Caco-2 (cell line): ENCODE measurements at regions not wholly inside any gene's neighbourhood (a gene's known extent, or its start where the extent isn't known, plus 50 kb on each side); places are given as distances from the start of the nearest gene placed in this dataset.

ENCODE experiments used
- BruUV-seq: library from RNA; stranded (reverse); fragments of 400-500 nt; replicated peaks from 2 replicates; lab custom pipeline; 2021; lab: Mats Ljungman, UMichigan
- CTCF ChIA-PET: fragments of 300-600 bp; sonication (Branson Sonifier 250); formaldehyde crosslinking; loops from one replicate; lab custom pipeline; 2022; ENCODE audit warnings: antibody characterized with exemption; lab: Charles Lee
- POLR2A ChIA-PET: fragments of 300-600 bp; sonication (Branson Sonifier 250); formaldehyde crosslinking; loops from one replicate; lab custom pipeline; 2022; ENCODE audit warnings: antibody characterized with exemption; lab: Charles Lee
- DNase-seq, 2 experiments: peaks; one replicate each; pipeline versions ENCODE4 v3.0.0 to v3.0.0-alpha.2; 2020 to 2022
- H3K27me3 ChIP-seq: replicated peaks from 2 replicates; pipeline ENCODE4 v1.6.0; 2011; ENCODE audit warnings: low read length; ENCODE audit not compliant: control insufficient read depth, insufficient read depth
- H3K36me3 ChIP-seq: 2 replicates; pipeline ENCODE4 v1.5.1; 2011; ENCODE audit warnings: low read length; ENCODE audit not compliant: control insufficient read depth, insufficient read depth
- H3K4me1 ChIP-seq: fragments of 250-450 bp; sonication (Bioruptor Pico); 2 replicates; pipeline ENCODE4 v1.5.1; 2020; ENCODE audit warnings: mild to moderate bottlenecking
- H3K4me3 ChIP-seq: 2 replicates; pipeline ENCODE4 v1.5.1; 2011; ENCODE audit warnings: low read depth, mild to moderate bottlenecking, control low read depth, low read length
- H3K9me3 ChIP-seq: fragments of 250-450 bp; sonication (Bioruptor Pico); 2 replicates; pipeline ENCODE4 v1.5.1; 2020; ENCODE audit warnings: mild to moderate bottlenecking, moderate library complexity
- H3K27ac Mint-ChIP-seq: one replicate; pipeline ENCODE4 v1.8.0; 2022; ENCODE audit warnings: mixed read lengths; ENCODE audit not compliant: unreplicated experiment
- H3K27me3 Mint-ChIP-seq: one replicate; pipeline ENCODE4 v1.8.0; 2022; ENCODE audit warnings: mixed read lengths; ENCODE audit not compliant: insufficient read depth, unreplicated experiment
- H3K36me3 Mint-ChIP-seq: one replicate; pipeline ENCODE4 v1.8.0; 2022; ENCODE audit warnings: mild to moderate bottlenecking, mixed read lengths; ENCODE audit not compliant: insufficient read depth, unreplicated experiment
- H3K4me1 Mint-ChIP-seq: one replicate; pipeline ENCODE4 v1.8.0; 2022; ENCODE audit warnings: low read depth, mixed read lengths; ENCODE audit not compliant: unreplicated experiment
- H3K4me3 Mint-ChIP-seq: one replicate; pipeline ENCODE4 v1.8.0; 2022; ENCODE audit warnings: mild to moderate bottlenecking, moderate library complexity, mixed read lengths; ENCODE audit not compliant: unreplicated experiment
- H3K9me3 Mint-ChIP-seq: one replicate; pipeline ENCODE4 v1.8.0; 2022; ENCODE audit warnings: mixed read lengths; ENCODE audit not compliant: unreplicated experiment
- intact Hi-C: fragments of 100-400 bp; cut with micrococcal nuclease; formaldehyde crosslinking; loops from one replicate; pipeline ENCODE4 v1.10.0; 2022; ENCODE audit not compliant: unreplicated experiment
- TF ChIP-seq, protein P1 (sequence below), 2 experiments: fragments of 200-600 bp in 1 of 2; IDR thresholded peaks; 1 replicate in 1 of 2; 2 replicates in 1 of 2; pipeline versions ENCODE4 v1.5.1 to v1.8.0; 2011 to 2022; ENCODE audit warnings: antibody characterized with exemption in 1 of 2, control low read depth in 1 of 2, inconsistent platforms in 1 of 2, low read depth in 1 of 2, low read length in 1 of 2, mild to moderate bottlenecking in 1 of 2, moderate library complexity in 1 of 2; ENCODE audit not compliant: insufficient read depth in 1 of 2, severe bottlenecking in 1 of 2, unreplicated experiment in 1 of 2

GRCh38 chr18:78228974-78229373 is 750.6 kb upstream of the SALL3 start:
- Histone ChIP-seq H3K4me3 (no peak overlapping the region), H3K36me3 (no peaks in the 10 kb centered on the region), H3K4me1 (no peaks in the 10 kb centered on the region), H3K9me3 (no peaks in the 10 kb centered on the region), H3K27me3 (no peaks in the 10 kb centered on the region)
- CTCF ChIA-PET = no interaction called here
- Mint-ChIP-seq H3K36me3 (no peaks in the 10 kb centered on the region), H3K27ac (no peak overlapping the region), H3K27me3 (no peaks in the 10 kb centered on the region), H3K4me1 (no peaks in the 10 kb centered on the region), H3K4me3 (no peak overlapping the region), H3K9me3 (no peaks in the 10 kb centered on the region)
- no TSS peak for BruUV-seq
- TF ChIP-seq, protein P1, sequence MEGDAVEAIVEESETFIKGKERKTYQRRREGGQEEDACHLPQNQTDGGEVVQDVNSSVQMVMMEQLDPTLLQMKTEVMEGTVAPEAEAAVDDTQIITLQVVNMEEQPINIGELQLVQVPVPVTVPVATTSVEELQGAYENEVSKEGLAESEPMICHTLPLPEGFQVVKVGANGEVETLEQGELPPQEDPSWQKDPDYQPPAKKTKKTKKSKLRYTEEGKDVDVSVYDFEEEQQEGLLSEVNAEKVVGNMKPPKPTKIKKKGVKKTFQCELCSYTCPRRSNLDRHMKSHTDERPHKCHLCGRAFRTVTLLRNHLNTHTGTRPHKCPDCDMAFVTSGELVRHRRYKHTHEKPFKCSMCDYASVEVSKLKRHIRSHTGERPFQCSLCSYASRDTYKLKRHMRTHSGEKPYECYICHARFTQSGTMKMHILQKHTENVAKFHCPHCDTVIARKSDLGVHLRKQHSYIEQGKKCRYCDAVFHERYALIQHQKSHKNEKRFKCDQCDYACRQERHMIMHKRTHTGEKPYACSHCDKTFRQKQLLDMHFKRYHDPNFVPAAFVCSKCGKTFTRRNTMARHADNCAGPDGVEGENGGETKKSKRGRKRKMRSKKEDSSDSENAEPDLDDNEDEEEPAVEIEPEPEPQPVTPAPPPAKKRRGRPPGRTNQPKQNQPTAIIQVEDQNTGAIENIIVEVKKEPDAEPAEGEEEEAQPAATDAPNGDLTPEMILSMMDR (IDR thresholded peaks at IDR 0.05; ENCODE audit: insufficient read depth in 1 of 2, low read depth in 1 of 2, low read length in 1 of 2, severe bottlenecking in 1 of 2, unreplicated experiment in 1 of 2) = no peak
- DNase-seq = no peak
- POLR2A ChIA-PET = no interaction called here
- intact Hi-C loops = no loop called here

DNA sequence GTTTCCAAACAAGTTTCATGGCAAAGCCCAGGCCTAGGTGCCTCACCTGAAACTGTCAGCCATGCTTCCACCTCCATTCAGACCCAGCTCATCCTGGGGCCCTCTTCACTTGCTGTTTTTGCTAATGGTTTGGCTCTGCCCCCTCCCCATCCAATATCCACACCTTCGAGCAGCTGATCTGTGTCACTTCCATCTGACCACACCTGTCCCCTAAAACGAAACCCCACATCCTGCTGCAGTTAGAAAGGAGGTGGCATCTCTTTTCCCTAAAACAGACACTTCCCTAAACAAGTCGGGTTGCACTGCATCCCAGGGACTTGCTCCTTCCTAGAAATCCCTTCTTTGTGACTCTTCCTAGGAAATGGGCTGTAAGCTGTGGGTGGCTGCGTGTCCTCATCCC is 748.7 kb upstream of the SALL3 start:
- H3K27me3 Mint-ChIP-seq = no peaks in the 10 kb centered on the region
- no peaks in the 10 kb centered on the region for H3K36me3 Mint-ChIP-seq
- H3K4me3 Mint-ChIP-seq = no peak overlapping the region
- H3K4me3 ChIP-seq = no peak overlapping the region
- TF ChIP-seq, protein P1 (IDR thresholded peaks at IDR 0.05; ENCODE audit: insufficient read depth in 1 of 2, low read depth in 1 of 2, low read length in 1 of 2, severe bottlenecking in 1 of 2, unreplicated experiment in 1 of 2) = no peak
- no peaks in the 10 kb centered on the region for H3K27me3 ChIP-seq
- intact Hi-C loops = no loop called here
- H3K36me3 ChIP-seq = no peaks in the 10 kb centered on the region
- BruUV-seq = no TSS peak
- H3K9me3 ChIP-seq = no peaks in the 10 kb centered on the region
- POLR2A ChIA-PET = no interaction called here
- CTCF ChIA-PET = no interaction called here
- DNase-seq = no peak
- no peak overlapping the region for H3K27ac Mint-ChIP-seq
- no peaks in the 10 kb centered on the region for H3K4me1 Mint-ChIP-seq
- no peaks in the 10 kb centered on the region for H3K9me3 Mint-ChIP-seq
- no peaks in the 10 kb centered on the region for H3K4me1 ChIP-seq

GRCh38 chr18:78232196-78232595 is 747.4 kb upstream of the SALL3 start:
- no peaks in the 10 kb centered on the region for H3K36me3 ChIP-seq
- H3K4me3 ChIP-seq = no peak overlapping the region
- no peaks in the 10 kb centered on the region for H3K4me1 ChIP-seq
- no peaks in the 10 kb centered on the region for H3K9me3 ChIP-seq
- Mint-ChIP-seq H3K27ac (no peak overlapping the region), H3K4me3 (no peak overlapping the region), H3K4me1 (no peaks in the 10 kb centered on the region), H3K9me3 (no peaks in the 10 kb centered on the region), H3K27me3 (no peaks in the 10 kb centered on the region), H3K36me3 (no peaks in the 10 kb centered on the region)
- no TSS peak for BruUV-seq
- POLR2A ChIA-PET = no interaction called here
- no peak for DNase-seq
- CTCF ChIA-PET = no interaction called here
- intact Hi-C loops = no loop called here
- no peaks in the 10 kb centered on the region for H3K27me3 ChIP-seq
- TF ChIP-seq, protein P1 (IDR thresholded peaks at IDR 0.05; ENCODE audit: insufficient read depth in 1 of 2, low read depth in 1 of 2, low read length in 1 of 2, severe bottlenecking in 1 of 2, unreplicated experiment in 1 of 2) = no peak
